ENCODE measurements at regions not wholly inside any gene's neighbourhood (a gene's known extent, or its start where the extent isn't known, plus 50 kb on each side); places are given as distances from the start of the nearest gene placed in this dataset.

- TF ChIP-seq POLR2A (IDR thresholded peaks at IDR 0.05; ENCODE audit: low read depth, low read length) (no peak), POLR2AphosphoS5 (IDR thresholded peaks at IDR 0.05; ENCODE audit: low read depth, low read length) (no peak)
Measured at GRCh38 chr13:71244161-71244560, 622.8 kb downstream of the DACH1 start.
